IMR-90 (cell line): ENCODE measurements at regions not wholly inside any gene's neighbourhood (a gene's known extent, or its start where the extent isn't known, plus 50 kb on each side); places are given as distances from the start of the nearest gene placed in this dataset.

Source experiments
- ATAC-seq: fragments of 200-7000 bp; cut with Tn5 transposase; 2 replicates; pipeline ENCODE4 v1.9.1; 2020; ENCODE audit warnings: low read depth, mild to moderate bottlenecking, moderate library complexity
- BruUV-seq: library from RNA; stranded (reverse); fragments of 400-500 nt; replicated peaks from 2 replicates; lab custom pipeline; 2021; lab: Mats Ljungman, UMichigan
- CTCF ChIA-PET: fragments of 300-600 bp; formaldehyde crosslinking; extraction: SDS; loops from one replicate; lab custom pipeline; 2021; ENCODE audit warnings: antibody characterized with exemption; lab: Yijun Ruan, JAX
- POLR2A ChIA-PET: fragments of 300-600 bp; sonication (Branson Sonifier 250); formaldehyde crosslinking; loops from one replicate; lab custom pipeline; 2022; ENCODE audit warnings: antibody characterized with exemption; ENCODE audit not compliant: unreplicated experiment; lab: Charles Lee
- DNase-seq: peaks from one replicate; pipeline ENCODE4 v3.0.0; 2013
- H2AFZ ChIP-seq: replicated peaks from 2 replicates; pipeline ENCODE3; 2013; ENCODE audit warnings: low read length, mild to moderate bottlenecking; ENCODE audit not compliant: poor library complexity
- H2AK5ac ChIP-seq: 2 replicates; pipeline ENCODE4 v1.6.1; 2013; ENCODE audit warnings: low read depth, low read length, inconsistent platforms
- H2AK9ac ChIP-seq: replicated peaks from 2 replicates; pipeline ENCODE3; 2013; ENCODE audit warnings: mild to moderate bottlenecking, low read depth, low read length, moderate library complexity; ENCODE audit not compliant: poor library complexity
- H2BK120ac ChIP-seq: 2 replicates; pipeline ENCODE4 v1.6.1; 2013; ENCODE audit warnings: low read depth, low read length, inconsistent platforms
- H2BK15ac ChIP-seq: 3 replicates; pipeline ENCODE4 v1.6.1; 2013; ENCODE audit warnings: low read depth, low read length, inconsistent platforms
- H2BK20ac ChIP-seq: 2 replicates; pipeline ENCODE4 v1.6.1; 2013; ENCODE audit warnings: low read depth, mild to moderate bottlenecking, inconsistent platforms, low read length, moderate library complexity
- H2BK5ac ChIP-seq: 2 replicates; pipeline ENCODE4 v1.6.1; 2013; ENCODE audit warnings: mild to moderate bottlenecking, low read depth, low read length, inconsistent platforms; ENCODE audit not compliant: poor library complexity, severe bottlenecking
- H3K14ac ChIP-seq: replicated peaks from 2 replicates; pipeline ENCODE4 v1.6.1; 2013; ENCODE audit warnings: low read depth, low read length, inconsistent platforms
- H3K18ac ChIP-seq: 2 replicates; pipeline ENCODE4 v1.6.1; 2013; ENCODE audit warnings: low read depth, low read length, control low read depth
- H3K23ac ChIP-seq: 2 replicates; pipeline ENCODE4 v1.6.1; 2013; ENCODE audit warnings: low read depth, low read length, inconsistent platforms
- H3K27ac ChIP-seq: 2 replicates; pipeline ENCODE4 v1.5.1; 2013; ENCODE audit warnings: mild to moderate bottlenecking, control low read depth, low read length; ENCODE audit not compliant: insufficient read depth
- H3K27me3 ChIP-seq: 2 replicates; pipeline ENCODE4 v1.6.1; 2013; ENCODE audit warnings: low read length; ENCODE audit not compliant: control insufficient read depth, insufficient read depth
- H3K36me3 ChIP-seq: 2 replicates; pipeline ENCODE4 v1.6.1; 2013; ENCODE audit warnings: low read length, mixed read lengths; ENCODE audit not compliant: control insufficient read depth, insufficient read depth
- H3K4ac ChIP-seq: 2 replicates; pipeline ENCODE4 v1.6.1; 2013; ENCODE audit warnings: low read depth, low read length, inconsistent platforms
- H3K4me1 ChIP-seq: 2 replicates; pipeline ENCODE4 v1.6.1; 2013; ENCODE audit warnings: low read length, mixed read lengths; ENCODE audit not compliant: control insufficient read depth, insufficient read depth
- H3K4me2 ChIP-seq: 2 replicates; pipeline ENCODE4 v1.6.1; 2013; ENCODE audit warnings: low read depth, mild to moderate bottlenecking, control low read depth, low read length, moderate library complexity
- H3K4me3 ChIP-seq: 2 replicates; pipeline ENCODE4 v1.5.1; 2013; ENCODE audit warnings: low read depth, mild to moderate bottlenecking, control low read depth, low read length, moderate library complexity; ENCODE audit not compliant: insufficient read depth
- H3K56ac ChIP-seq: 2 replicates; pipeline ENCODE4 v1.6.1; 2013; ENCODE audit warnings: low read length, inconsistent platforms; ENCODE audit not compliant: insufficient read depth; ENCODE audit errors: extremely low read depth
- H3K79me1 ChIP-seq, 2 experiments: 2 replicates each; pipeline ENCODE4 v1.6.1; 2013; ENCODE audit warnings: low read length in 2 of 2, inconsistent platforms in 1 of 2, low read depth in 1 of 2
- H3K9ac ChIP-seq: 2 replicates; pipeline ENCODE4 v1.6.1; 2013; ENCODE audit warnings: low read depth, low read length, control low read depth
- H3K9me1 ChIP-seq: 2 replicates; pipeline ENCODE4 v1.6.1; 2013; ENCODE audit warnings: low read length, inconsistent platforms; ENCODE audit not compliant: insufficient read depth
- H3K9me3 ChIP-seq: 2 replicates; pipeline ENCODE4 v1.6.1; 2013; ENCODE audit warnings: low read length; ENCODE audit not compliant: control insufficient read depth, insufficient read depth
- H4K20me1 ChIP-seq: 2 replicates; pipeline ENCODE4 v1.6.1; 2013; ENCODE audit warnings: low read length, inconsistent platforms; ENCODE audit not compliant: insufficient read depth
- H4K5ac ChIP-seq: 2 replicates; pipeline ENCODE4 v1.6.1; 2013; ENCODE audit warnings: mild to moderate bottlenecking, low read depth, low read length, control low read depth
- H4K8ac ChIP-seq, 2 experiments: 2 replicates each; pipeline ENCODE4 v1.6.1; 2013; ENCODE audit warnings: low read depth in 2 of 2, low read length in 2 of 2, control low read depth in 1 of 2, inconsistent platforms in 1 of 2
- H4K91ac ChIP-seq: 2 replicates; pipeline ENCODE4 v1.6.1; 2013; ENCODE audit warnings: low read depth, low read length, inconsistent platforms; ENCODE audit not compliant: insufficient read depth
- BHLHE40 ChIP-seq: fragments of 150-350 bp; IDR thresholded peaks from 2 replicates; pipeline ENCODE4 v1.6.1; 2016; ENCODE audit warnings: mild to moderate bottlenecking, low read depth, low read length
- CEBPB ChIP-seq: IDR thresholded peaks from 2 replicates; pipeline ENCODE4 v1.6.1; 2012; ENCODE audit warnings: low read depth, low read length, improper control_type of control experiment
- CHD1 ChIP-seq: IDR thresholded peaks from 2 replicates; pipeline ENCODE4 v1.6.1; 2012; ENCODE audit warnings: low read depth, low read length, improper control_type of control experiment
- FOS ChIP-seq: fragments of 150-350 bp; IDR thresholded peaks from 2 replicates; pipeline ENCODE4 v1.6.1; 2016; ENCODE audit warnings: low read depth, low read length
- MAFK ChIP-seq: IDR thresholded peaks from 2 replicates; pipeline ENCODE4 v1.6.1; 2012; ENCODE audit warnings: low read depth, low read length, improper control_type of control experiment
- MAZ ChIP-seq: IDR thresholded peaks from 2 replicates; pipeline ENCODE4 v1.6.1; 2012; ENCODE audit warnings: low read depth, mild to moderate bottlenecking, low read length, improper control_type of control experiment, moderate library complexity, borderline replicate concordance
- MXI1 ChIP-seq: IDR thresholded peaks from 2 replicates; pipeline ENCODE4 v1.6.1; 2012; ENCODE audit warnings: low read depth, mild to moderate bottlenecking, low read length, moderate library complexity, borderline replicate concordance
- NFE2L2 ChIP-seq: fragments of 150-350 bp; IDR thresholded peaks from 2 replicates; pipeline ENCODE4 v1.6.1; 2016; ENCODE audit warnings: low read depth, mild to moderate bottlenecking, low read length
- POLR2A ChIP-seq: IDR thresholded peaks from 2 replicates; pipeline ENCODE4 v1.6.1; 2012; ENCODE audit warnings: mild to moderate bottlenecking, low read depth, low read length
- RAD21 ChIP-seq: IDR thresholded peaks from 2 replicates; pipeline ENCODE4 v1.6.1; 2012; ENCODE audit warnings: low read length, improper control_type of control experiment
- RFX5 ChIP-seq: IDR thresholded peaks from 2 replicates; pipeline ENCODE4 v1.8.0; 2012; ENCODE audit warnings: low read depth, mild to moderate bottlenecking, low read length, moderate library complexity
- SMC3 ChIP-seq: fragments of 150-350 bp; IDR thresholded peaks from 2 replicates; pipeline ENCODE4 v1.6.1; 2016; ENCODE audit warnings: low read depth, mild to moderate bottlenecking, antibody characterized with exemption, low read length, moderate library complexity
- dilution Hi-C: fragments of 300-500 bp; cut with HindIII; formaldehyde crosslinking; loops from one replicate; pipeline ENCODE4 v1.14.3; 2018; ENCODE audit warnings: low sequenced_read_pairs; ENCODE audit not compliant: unreplicated experiment
- in situ Hi-C: fragments of 300-500 bp; cut with MboI; formaldehyde crosslinking; loops from 3 replicates; pipeline ENCODE4 v1.14.3; 2019; ENCODE audit warnings: low sequenced_read_pairs, inconsistent platforms, mixed read lengths
- intact Hi-C: fragments of 100-400 bp; cut with micrococcal nuclease; formaldehyde crosslinking; loops from 2 replicates; pipeline ENCODE4 v1.10.0; 2022
- TF ChIP-seq, protein P1 (sequence below): conservative IDR thresholded peaks from 2 replicates; pipeline ENCODE4 v1.5.1; 2012; ENCODE audit warnings: mild to moderate bottlenecking, low read depth, low read length, improper control_type of control experiment
- TF ChIP-seq, protein P2 (sequence below): fragments of 150-350 bp; IDR thresholded peaks from 2 replicates; pipeline ENCODE4 v1.6.1; 2017; ENCODE audit warnings: mild to moderate bottlenecking, antibody characterized with exemption, low read length, low read depth
- TF ChIP-seq, protein P3 (sequence below): fragments of 150-350 bp; IDR thresholded peaks from 2 replicates; pipeline ENCODE4 v1.6.1; 2016; ENCODE audit warnings: low read depth, mild to moderate bottlenecking, low read length, moderate library complexity, borderline replicate concordance

DNA sequence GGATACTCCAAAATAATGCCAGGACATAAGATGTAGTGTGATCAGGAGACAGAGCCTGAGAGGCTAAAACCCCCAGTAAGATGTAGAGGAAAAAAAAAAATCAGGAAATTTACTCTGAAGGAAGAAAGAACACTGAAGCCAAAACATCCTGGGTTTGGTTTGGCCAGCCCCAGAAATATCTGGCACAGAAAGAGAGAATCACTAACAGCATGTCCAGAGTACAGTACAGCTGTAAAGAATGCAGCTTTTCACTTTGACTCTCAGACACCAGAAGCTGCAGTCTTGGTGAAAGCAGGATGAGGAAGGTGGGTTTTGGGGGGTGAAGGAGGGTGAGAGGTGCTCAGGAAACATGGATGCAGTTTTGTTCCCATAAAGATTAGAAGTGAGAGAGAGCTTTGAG is 1577.7 kb upstream of the ACVR2A start:
- Histone ChIP-seq H4K20me1 (no peaks in the 10 kb centered on the region), H3K14ac (no peak overlapping the region), H4K8ac (peak overlapping the region in 1 of 2 experiments; percentile 60; a peak in 1 of 4 replicates), H4K5ac (peak overlapping the region; percentile 42; the same call in 1 of the 2 replicates), H2AK5ac (no peak overlapping the region), H3K23ac (peak overlapping the region; percentile 72; the same call in 1 of the 2 replicates), H4K91ac (no peak overlapping the region), H2BK20ac (peak overlapping the region; percentile 29; the same call in 1 of the 2 replicates), H3K9me3 (no peaks in the 10 kb centered on the region), H3K79me1 (no peaks in the 10 kb centered on the region), H3K9me1 (no peaks in the 10 kb centered on the region), H3K27me3 (no peaks in the 10 kb centered on the region), H2AFZ (no peak overlapping the region), H3K18ac (no peak overlapping the region), H2BK120ac (peak overlapping the region; percentile 12; the same call in 1 of the 2 replicates), H3K56ac (no peak overlapping the region), H3K4me1 (peaks cover 3% of the 10 kb centered on the region; the same call in 1 of the 2 replicates), H3K36me3 (no peaks in the 10 kb centered on the region), H2BK15ac (no peak overlapping the region), H3K4me2 (no peak overlapping the region), H3K27ac (no peak overlapping the region), H2BK5ac (no peak overlapping the region), H3K9ac (no peak overlapping the region), H3K4ac (no peak overlapping the region), H2AK9ac (no peak overlapping the region), H3K4me3 (no peak overlapping the region)
- in situ Hi-C loops (no loop called here), intact Hi-C loops (no loop called here), dilution Hi-C loops (no loop called here)
- TF ChIP-seq, protein P1, sequence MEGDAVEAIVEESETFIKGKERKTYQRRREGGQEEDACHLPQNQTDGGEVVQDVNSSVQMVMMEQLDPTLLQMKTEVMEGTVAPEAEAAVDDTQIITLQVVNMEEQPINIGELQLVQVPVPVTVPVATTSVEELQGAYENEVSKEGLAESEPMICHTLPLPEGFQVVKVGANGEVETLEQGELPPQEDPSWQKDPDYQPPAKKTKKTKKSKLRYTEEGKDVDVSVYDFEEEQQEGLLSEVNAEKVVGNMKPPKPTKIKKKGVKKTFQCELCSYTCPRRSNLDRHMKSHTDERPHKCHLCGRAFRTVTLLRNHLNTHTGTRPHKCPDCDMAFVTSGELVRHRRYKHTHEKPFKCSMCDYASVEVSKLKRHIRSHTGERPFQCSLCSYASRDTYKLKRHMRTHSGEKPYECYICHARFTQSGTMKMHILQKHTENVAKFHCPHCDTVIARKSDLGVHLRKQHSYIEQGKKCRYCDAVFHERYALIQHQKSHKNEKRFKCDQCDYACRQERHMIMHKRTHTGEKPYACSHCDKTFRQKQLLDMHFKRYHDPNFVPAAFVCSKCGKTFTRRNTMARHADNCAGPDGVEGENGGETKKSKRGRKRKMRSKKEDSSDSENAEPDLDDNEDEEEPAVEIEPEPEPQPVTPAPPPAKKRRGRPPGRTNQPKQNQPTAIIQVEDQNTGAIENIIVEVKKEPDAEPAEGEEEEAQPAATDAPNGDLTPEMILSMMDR, result no peak
- TF ChIP-seq RAD21 (no peak), CEBPB (no peak), NFE2L2 (no peak), RFX5 (no peak), MAZ (no peak), SMC3 (no peak), MAFK (no peak), CHD1 (no peak), MXI1 (no peak), POLR2A (no peak), BHLHE40 (no peak), FOS (no peak)
- TF ChIP-seq, protein P2, sequence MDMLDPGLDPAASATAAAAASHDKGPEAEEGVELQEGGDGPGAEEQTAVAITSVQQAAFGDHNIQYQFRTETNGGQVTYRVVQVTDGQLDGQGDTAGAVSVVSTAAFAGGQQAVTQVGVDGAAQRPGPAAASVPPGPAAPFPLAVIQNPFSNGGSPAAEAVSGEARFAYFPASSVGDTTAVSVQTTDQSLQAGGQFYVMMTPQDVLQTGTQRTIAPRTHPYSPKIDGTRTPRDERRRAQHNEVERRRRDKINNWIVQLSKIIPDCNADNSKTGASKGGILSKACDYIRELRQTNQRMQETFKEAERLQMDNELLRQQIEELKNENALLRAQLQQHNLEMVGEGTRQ, result no peak
- TF ChIP-seq, protein P3, sequence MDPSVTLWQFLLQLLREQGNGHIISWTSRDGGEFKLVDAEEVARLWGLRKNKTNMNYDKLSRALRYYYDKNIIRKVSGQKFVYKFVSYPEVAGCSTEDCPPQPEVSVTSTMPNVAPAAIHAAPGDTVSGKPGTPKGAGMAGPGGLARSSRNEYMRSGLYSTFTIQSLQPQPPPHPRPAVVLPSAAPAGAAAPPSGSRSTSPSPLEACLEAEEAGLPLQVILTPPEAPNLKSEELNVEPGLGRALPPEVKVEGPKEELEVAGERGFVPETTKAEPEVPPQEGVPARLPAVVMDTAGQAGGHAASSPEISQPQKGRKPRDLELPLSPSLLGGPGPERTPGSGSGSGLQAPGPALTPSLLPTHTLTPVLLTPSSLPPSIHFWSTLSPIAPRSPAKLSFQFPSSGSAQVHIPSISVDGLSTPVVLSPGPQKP, result no peak
- peak; percentile 40; the same call in 1 of the 2 replicates for ATAC-seq
- ChIA-PET POLR2A (no interaction called here), CTCF (no interaction called here)
- no peak for DNase-seq
- no TSS peak for BruUV-seq
